H1 (cell line): ENCODE measurements at regions not wholly inside any gene's neighbourhood (a gene's known extent, or its start where the extent isn't known, plus 50 kb on each side); places are given as distances from the start of the nearest gene placed in this dataset.

Experiments
- ATF3 ChIP-seq: IDR thresholded peaks from 2 replicates; pipeline ENCODE4 v1.6.1; 2011; ENCODE audit warnings: low read depth, mild to moderate bottlenecking, low read length; ENCODE audit not compliant: insufficient read depth
- CBX5 ChIP-seq: fragments of 300-800, 300-1000 bp; sonication (generic); IDR thresholded peaks from 2 replicates; pipeline ENCODE4 v1.7.1; 2016; ENCODE audit warnings: antibody characterized with exemption, low read length, low read depth
- CTCF ChIP-seq, 3 experiments: IDR thresholded peaks; 1 replicate in 2 of 3; 2 replicates in 1 of 3; pipeline versions ENCODE4 v1.5.1 to v1.6.1; 2011; ENCODE audit warnings: low read length in 3 of 3, mild to moderate bottlenecking in 3 of 3, inconsistent platforms in 2 of 3, low read depth in 1 of 3, moderate library complexity in 1 of 3; ENCODE audit not compliant: insufficient read depth in 1 of 3; ENCODE audit errors: control extremely low read depth in 1 of 3
- EP300 ChIP-seq, 2 experiments: IDR thresholded peaks; 1 replicate in 1 of 2; 2 replicates in 1 of 2; pipeline ENCODE4 v1.6.1; 2011 to 2012; ENCODE audit warnings: low read depth in 2 of 2, low read length in 2 of 2, mild to moderate bottlenecking in 2 of 2, borderline replicate concordance in 1 of 2, inconsistent platforms in 1 of 2, moderate library complexity in 1 of 2
- GABPA ChIP-seq: IDR thresholded peaks from 2 replicates; pipeline ENCODE4 v1.6.1; 2011; ENCODE audit warnings: mild to moderate bottlenecking, low read length, moderate library complexity, borderline replicate concordance; ENCODE audit not compliant: insufficient read depth
- SP1 ChIP-seq: IDR thresholded peaks from 2 replicates; pipeline ENCODE4 v1.6.1; 2011; ENCODE audit warnings: low read depth, low read length
- YY1 ChIP-seq: IDR thresholded peaks from 2 replicates; pipeline ENCODE4 v1.6.1; 2011; ENCODE audit warnings: low read depth, mild to moderate bottlenecking, low read length

- no peak for TF ChIP-seq GABPA
- TF ChIP-seq ATF3: no peak
- no peak for TF ChIP-seq SP1
- no peak for TF ChIP-seq EP300 (IDR thresholded peaks at IDR 0.05; ENCODE audit: borderline replicate concordance in 1 of 2, low read depth in 2 of 2, low read length in 2 of 2)
- TF ChIP-seq CTCF (IDR thresholded peaks at IDR 0.05; ENCODE audit: control extremely low read depth in 1 of 3, insufficient read depth in 1 of 3, low read depth in 1 of 3, low read length in 3 of 3): peak in 2 of 3 experiments; percentile 63 to 88; a peak in 3 of 4 replicates
- TF ChIP-seq CBX5: no peak
- TF ChIP-seq YY1: no peak
Measured at GRCh38 chr10:91694170-91694794, 61.4 kb upstream of the PPP1R3C start.
